Nephron (organoid): ENCODE measurements at regions not wholly inside any gene's neighbourhood (a gene's known extent, or its start where the extent isn't known, plus 50 kb on each side); places are given as distances from the start of the nearest gene placed in this dataset.

Experiments
- H3K27ac Mint-ChIP-seq, 3 experiments: 2 replicates each; pipeline ENCODE4 v1.8.0; 2020; ENCODE audit warnings: mixed read lengths in 3 of 3, mild to moderate bottlenecking in 2 of 3, moderate library complexity in 1 of 3
- H3K27me3 Mint-ChIP-seq: 2 replicates; pipeline ENCODE4 v1.8.0; 2021; ENCODE audit warnings: low read depth, mild to moderate bottlenecking, moderate library complexity, mixed read lengths
- H3K36me3 Mint-ChIP-seq: 2 replicates; pipeline ENCODE4 v1.8.0; 2020; ENCODE audit warnings: low read depth, mixed read lengths
- H3K4me1 Mint-ChIP-seq: 2 replicates; pipeline ENCODE4 v1.8.0; 2020; ENCODE audit warnings: mixed read lengths
- H3K4me3 Mint-ChIP-seq, 3 experiments: 2 replicates each; pipeline ENCODE4 v1.8.0; 2020; ENCODE audit warnings: mild to moderate bottlenecking in 3 of 3, mixed read lengths in 3 of 3, moderate library complexity in 2 of 3
- H3K9me3 Mint-ChIP-seq: 2 replicates; pipeline ENCODE4 v1.8.0; 2020; ENCODE audit warnings: mixed read lengths
- TF ChIP-seq, protein P1 (sequence below), 3 experiments: fragments of 200-600 bp; sonication (generic); IDR thresholded peaks; one replicate each; pipeline ENCODE4 v1.5.0; 2021; ENCODE audit warnings: antibody characterized with exemption in 3 of 3; ENCODE audit not compliant: unreplicated experiment in 3 of 3

DNA sequence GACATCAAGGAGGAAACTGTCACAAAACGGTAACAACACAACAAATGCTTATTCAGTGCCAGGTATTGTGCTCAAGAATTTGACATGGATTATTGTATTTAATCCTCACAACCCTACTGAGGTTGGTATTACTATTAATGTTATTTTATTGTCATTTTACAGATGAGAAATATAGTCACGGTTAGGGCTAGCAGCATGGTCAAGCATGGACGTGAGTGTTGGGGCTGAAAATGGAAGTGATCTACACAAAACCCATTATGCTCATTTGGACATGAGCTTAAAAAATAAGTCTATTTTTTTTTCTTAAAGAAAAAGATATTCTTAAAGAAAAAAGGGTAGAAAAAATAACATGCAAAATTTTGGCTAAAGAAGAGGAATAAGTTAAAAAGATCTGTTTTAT lies 141.3 kb upstream of the SOX2 start:
- H3K36me3 Mint-ChIP-seq: no peaks in the 10 kb centered on the region
- no peaks in the 10 kb centered on the region for H3K4me1 Mint-ChIP-seq
- H3K27ac Mint-ChIP-seq: no peak overlapping the region
- TF ChIP-seq, protein P1, sequence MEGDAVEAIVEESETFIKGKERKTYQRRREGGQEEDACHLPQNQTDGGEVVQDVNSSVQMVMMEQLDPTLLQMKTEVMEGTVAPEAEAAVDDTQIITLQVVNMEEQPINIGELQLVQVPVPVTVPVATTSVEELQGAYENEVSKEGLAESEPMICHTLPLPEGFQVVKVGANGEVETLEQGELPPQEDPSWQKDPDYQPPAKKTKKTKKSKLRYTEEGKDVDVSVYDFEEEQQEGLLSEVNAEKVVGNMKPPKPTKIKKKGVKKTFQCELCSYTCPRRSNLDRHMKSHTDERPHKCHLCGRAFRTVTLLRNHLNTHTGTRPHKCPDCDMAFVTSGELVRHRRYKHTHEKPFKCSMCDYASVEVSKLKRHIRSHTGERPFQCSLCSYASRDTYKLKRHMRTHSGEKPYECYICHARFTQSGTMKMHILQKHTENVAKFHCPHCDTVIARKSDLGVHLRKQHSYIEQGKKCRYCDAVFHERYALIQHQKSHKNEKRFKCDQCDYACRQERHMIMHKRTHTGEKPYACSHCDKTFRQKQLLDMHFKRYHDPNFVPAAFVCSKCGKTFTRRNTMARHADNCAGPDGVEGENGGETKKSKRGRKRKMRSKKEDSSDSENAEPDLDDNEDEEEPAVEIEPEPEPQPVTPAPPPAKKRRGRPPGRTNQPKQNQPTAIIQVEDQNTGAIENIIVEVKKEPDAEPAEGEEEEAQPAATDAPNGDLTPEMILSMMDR (IDR thresholded peaks at IDR 0.05; ENCODE audit: unreplicated experiment in 3 of 3): no peak
- no peaks in the 10 kb centered on the region for H3K9me3 Mint-ChIP-seq
- H3K27me3 Mint-ChIP-seq: no peaks in the 10 kb centered on the region
- no peak overlapping the region for H3K4me3 Mint-ChIP-seq

- TF ChIP-seq, protein P1 (IDR thresholded peaks at IDR 0.05; ENCODE audit: unreplicated experiment in 3 of 3): no peak
Measured at GRCh38 chr3:181569356-181569940, 142.3 kb upstream of the SOX2 start.

DNA sequence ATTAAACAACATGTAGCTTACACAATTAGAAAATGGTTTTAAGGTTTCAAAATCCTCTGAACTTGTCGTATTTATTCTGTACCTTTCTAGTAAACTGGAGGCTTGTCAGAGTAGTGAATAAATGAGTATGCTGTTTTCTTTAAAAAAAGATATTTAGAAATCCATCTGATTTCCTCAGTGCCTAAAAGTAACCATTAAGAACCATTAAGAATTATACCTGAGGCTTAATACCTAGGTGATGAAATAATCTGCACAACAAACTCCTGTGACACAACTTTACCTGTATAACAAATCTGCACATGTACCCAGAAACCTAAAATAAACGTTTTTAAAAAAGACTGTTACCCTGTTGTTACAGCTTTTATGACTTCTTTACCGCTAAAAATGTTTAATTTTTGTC lies 143.0 kb upstream of the SOX2 start:
- TF ChIP-seq, protein P1 (IDR thresholded peaks at IDR 0.05; ENCODE audit: unreplicated experiment in 3 of 3): no peak
- Mint-ChIP-seq H3K9me3 (no peaks in the 10 kb centered on the region), H3K27ac (no peak overlapping the region), H3K27me3 (no peaks in the 10 kb centered on the region), H3K4me1 (no peaks in the 10 kb centered on the region), H3K36me3 (no peaks in the 10 kb centered on the region), H3K4me3 (no peak overlapping the region)

More at GRCh38 chr3:181569356-181569940, 142.3 kb upstream of the SOX2 start:
- Mint-ChIP-seq H3K4me1 (no peaks in the 10 kb centered on the region), H3K9me3 (no peaks in the 10 kb centered on the region), H3K4me3 (no peak overlapping the region), H3K27me3 (no peaks in the 10 kb centered on the region), H3K27ac (no peak overlapping the region), H3K36me3 (no peaks in the 10 kb centered on the region)

DNA sequence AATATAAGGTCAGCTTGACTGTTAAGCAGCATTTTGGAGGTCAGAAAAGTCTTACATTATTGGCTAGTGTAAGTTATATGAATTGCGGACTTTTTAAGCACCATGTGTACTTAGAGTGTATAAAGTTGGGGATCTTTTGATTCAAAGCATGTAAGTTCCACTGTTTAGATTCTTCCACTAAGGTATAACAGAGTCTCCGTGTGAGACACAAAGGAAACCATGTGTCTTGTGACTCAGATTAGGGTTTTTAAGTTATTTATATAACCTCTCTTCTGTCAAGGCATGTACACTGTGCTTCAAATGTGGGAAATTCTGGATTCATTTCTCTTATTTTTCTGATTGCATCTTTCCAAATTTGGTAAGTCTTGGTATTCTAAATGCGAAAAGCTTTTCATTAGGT lies 143.5 kb upstream of the SOX2 start:
- H3K4me3 Mint-ChIP-seq: no peak overlapping the region
- no peaks in the 10 kb centered on the region for H3K36me3 Mint-ChIP-seq
- peaks cover 2% of the 10 kb centered on the region for H3K27me3 Mint-ChIP-seq
- TF ChIP-seq, protein P1 (IDR thresholded peaks at IDR 0.05; ENCODE audit: unreplicated experiment in 3 of 3): no peak
- H3K9me3 Mint-ChIP-seq: no peaks in the 10 kb centered on the region
- no peak overlapping the region for H3K27ac Mint-ChIP-seq
- no peaks in the 10 kb centered on the region for H3K4me1 Mint-ChIP-seq

GRCh38 chr3:181567311-181568075 lies 144.2 kb upstream of the SOX2 start:
- no peaks in the 10 kb centered on the region for H3K36me3 Mint-ChIP-seq
- no peak overlapping the region for H3K4me3 Mint-ChIP-seq
- H3K27me3 Mint-ChIP-seq: peaks cover 4% of the 10 kb centered on the region
- no peaks in the 10 kb centered on the region for H3K4me1 Mint-ChIP-seq
- TF ChIP-seq, protein P1 (IDR thresholded peaks at IDR 0.05; ENCODE audit: unreplicated experiment in 3 of 3): no peak
- no peaks in the 10 kb centered on the region for H3K9me3 Mint-ChIP-seq
- H3K27ac Mint-ChIP-seq: no peak overlapping the region

DNA sequence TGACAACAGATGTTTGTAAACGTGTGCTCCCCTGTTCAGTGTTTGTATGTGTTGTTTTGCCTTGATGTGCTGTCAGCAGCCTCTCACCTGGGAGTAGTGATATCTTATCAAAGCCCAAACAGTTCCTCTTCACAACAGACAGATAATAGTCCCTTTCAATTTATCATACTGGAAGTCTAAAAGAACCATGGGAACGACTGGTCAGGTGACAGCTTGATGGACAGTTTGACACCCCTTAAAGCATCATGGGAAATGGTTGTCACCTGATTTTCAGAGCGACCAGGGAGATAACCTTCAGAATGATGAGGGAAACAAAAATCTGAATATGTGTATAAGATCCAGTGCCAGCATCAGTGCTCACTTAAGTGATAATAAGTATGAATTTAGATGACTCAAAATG lies 146.3 kb upstream of the SOX2 start:
- Mint-ChIP-seq H3K27me3 (peaks cover 4% of the 10 kb centered on the region), H3K9me3 (no peaks in the 10 kb centered on the region), H3K36me3 (no peaks in the 10 kb centered on the region), H3K27ac (no peak overlapping the region), H3K4me1 (peaks cover 5% of the 10 kb centered on the region), H3K4me3 (no peak overlapping the region)
- TF ChIP-seq, protein P1 (IDR thresholded peaks at IDR 0.05; ENCODE audit: unreplicated experiment in 3 of 3): no peak
